ENCODE measurements at regions not wholly inside any gene's neighbourhood (a gene's known extent, or its start where the extent isn't known, plus 50 kb on each side); places are given as distances from the start of the nearest gene placed in this dataset. TPM values are rescaled to one million over a fixed set of nuclear protein-coding genes. Genes with fewer than 3 reads are reported as not detected.
A peak's percentile ranks its signal among the peaks of the same experiment; 100 is the strongest.

- DNase-seq (ENCODE audit: low read depth in 2 of 3, low spot score in 2 of 3), result no peak
Observed at GRCh38 chr18:66695281-66695680, 91.4 kb upstream of the CDH19 start.

GRCh38 chr18:66694852-66695251 lies 91.0 kb upstream of the CDH19 start:
- DNase-seq (ENCODE audit: low read depth in 2 of 3, low spot score in 2 of 3), result no peak

- DNase-seq (ENCODE audit: low read depth in 2 of 3, low spot score in 2 of 3), result no peak
Observed at GRCh38 chr18:66687635-66688034, 83.7 kb upstream of the CDH19 start.

GRCh38 chr18:66682855-66683322 lies 79.0 kb upstream of the CDH19 start:
- DNase-seq (ENCODE audit: low read depth in 2 of 3, low spot score in 2 of 3), result peak in 2 of 3 donors; percentile 21 to 59

- no peak for DNase-seq (ENCODE audit: low read depth in 2 of 3, low spot score in 2 of 3)
Observed at GRCh38 chr18:66676699-66677098, 72.8 kb upstream of the CDH19 start.

- peak in 1 of 3 donors; percentile 16 for DNase-seq (ENCODE audit: low read depth in 2 of 3, low spot score in 2 of 3)
Observed at GRCh38 chr18:66674286-66674685, 70.4 kb upstream of the CDH19 start.

GRCh38 chr18:66668706-66669105 lies 64.8 kb upstream of the CDH19 start:
- no peak for DNase-seq (ENCODE audit: low read depth in 2 of 3, low spot score in 2 of 3)

GRCh38 chr18:66662632-66663031 lies 58.7 kb upstream of the CDH19 start:
- no peak for DNase-seq (ENCODE audit: low read depth in 2 of 3, low spot score in 2 of 3)

GRCh38 chr18:66655407-66655806 lies 51.5 kb upstream of the CDH19 start:
- DNase-seq (ENCODE audit: low read depth in 2 of 3, low spot score in 2 of 3), result no peak

Small RNAs in the stretch of these regions (small RNA-seq; reads per million reads assigned to genes)
- gene AC091042.1, result not detected
- gene MIR5011, result not detected
- gene RNU6-1037P, result not detected
- gene RPL31P9, result not detected
